ENCODE measurements at regions not wholly inside any gene's neighbourhood (a gene's known extent, or its start where the extent isn't known, plus 50 kb on each side); places are given as distances from the start of the nearest gene placed in this dataset.

GRCh38 chr2:24423095-24423494 is 62.8 kb upstream of the ITSN2 start:
- Histone ChIP-seq H3K27me3 (ENCODE audit: control insufficient read depth in 2 of 2, insufficient read depth in 2 of 2, low read length in 2 of 2) (no peaks in the 10 kb centered on the region), H3K4me3 (ENCODE audit: low read length in 2 of 2) (no peak overlapping the region), H3K9me3 (ENCODE audit: control insufficient read depth in 2 of 2, low read length in 2 of 2) (no peaks in the 10 kb centered on the region), H3K4me1 (ENCODE audit: control insufficient read depth in 2 of 2, insufficient read depth in 2 of 2, low read length in 2 of 2) (peaks cover 0 to 5% of the 10 kb centered on the region in 2 donors), H3K27ac (ENCODE audit: low read depth in 2 of 2, low read length in 2 of 2) (no peak overlapping the region), H3K36me3 (ENCODE audit: control insufficient read depth in 2 of 2, insufficient read depth in 2 of 2, low read length in 2 of 2) (no peaks in the 10 kb centered on the region), H3K9ac (ENCODE audit: low read depth in 1 of 2, low read length in 2 of 2) (no peak overlapping the region)

- Histone ChIP-seq H3K4me1 (ENCODE audit: control insufficient read depth in 2 of 2, insufficient read depth in 2 of 2, low read length in 2 of 2) (peaks cover 0 to 8% of the 10 kb centered on the region in 2 donors), H3K27me3 (ENCODE audit: control insufficient read depth in 2 of 2, insufficient read depth in 2 of 2, low read length in 2 of 2) (no peaks in the 10 kb centered on the region)
Observed at GRCh38 chr2:24421668-24422067, 61.3 kb upstream of the ITSN2 start.

DNA sequence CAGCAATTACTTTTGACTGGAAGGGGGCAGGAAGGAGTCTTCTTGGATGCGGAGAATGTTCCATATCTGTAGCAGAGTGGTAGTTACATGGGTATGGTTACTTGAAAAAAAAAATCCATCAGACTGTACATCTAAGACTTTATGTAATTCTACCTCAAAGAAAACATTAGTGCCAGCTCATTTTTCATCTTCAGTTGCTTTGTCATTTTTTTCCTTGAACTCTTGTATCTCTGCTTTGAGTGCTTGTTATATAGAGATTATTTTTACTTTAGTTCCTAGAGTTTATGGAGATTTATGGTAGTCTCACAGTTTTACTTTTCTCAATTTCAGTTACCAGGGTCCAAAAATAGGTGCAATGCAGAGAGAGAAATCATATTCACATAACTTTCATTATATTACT is 60.0 kb upstream of the ITSN2 start:
- no peaks in the 10 kb centered on the region for H3K27me3 ChIP-seq (ENCODE audit: control insufficient read depth in 2 of 2, insufficient read depth in 2 of 2, low read length in 2 of 2)
- no peaks in the 10 kb centered on the region for H3K9me3 ChIP-seq (ENCODE audit: control insufficient read depth in 2 of 2, low read length in 2 of 2)
- no peak overlapping the region for H3K27ac ChIP-seq (ENCODE audit: low read depth in 2 of 2, low read length in 2 of 2)
- no peak overlapping the region for H3K4me3 ChIP-seq (ENCODE audit: low read length in 2 of 2)
- H3K36me3 ChIP-seq (ENCODE audit: control insufficient read depth in 2 of 2, insufficient read depth in 2 of 2, low read length in 2 of 2) = no peaks in the 10 kb centered on the region
- peaks cover 0 to 8% of the 10 kb centered on the region in 2 donors for H3K4me1 ChIP-seq (ENCODE audit: control insufficient read depth in 2 of 2, insufficient read depth in 2 of 2, low read length in 2 of 2)
- no peak overlapping the region for H3K9ac ChIP-seq (ENCODE audit: low read depth in 1 of 2, low read length in 2 of 2)

More at GRCh38 chr2:24421668-24422067, 61.3 kb upstream of the ITSN2 start:
- H3K9me3 ChIP-seq (ENCODE audit: control insufficient read depth in 2 of 2, low read length in 2 of 2) = no peaks in the 10 kb centered on the region
- no peak overlapping the region for H3K9ac ChIP-seq (ENCODE audit: low read depth in 1 of 2, low read length in 2 of 2)
- H3K4me3 ChIP-seq (ENCODE audit: low read length in 2 of 2) = no peak overlapping the region
- no peak overlapping the region for H3K27ac ChIP-seq (ENCODE audit: low read depth in 2 of 2, low read length in 2 of 2)
- no peaks in the 10 kb centered on the region for H3K36me3 ChIP-seq (ENCODE audit: control insufficient read depth in 2 of 2, insufficient read depth in 2 of 2, low read length in 2 of 2)

- H3K36me3 ChIP-seq (ENCODE audit: control insufficient read depth in 2 of 2, insufficient read depth in 2 of 2, low read length in 2 of 2) = no peaks in the 10 kb centered on the region
- no peak overlapping the region for H3K9ac ChIP-seq (ENCODE audit: low read depth in 1 of 2, low read length in 2 of 2)
Observed at GRCh38 chr2:24418166-24418841, 58.0 kb upstream of the ITSN2 start.

DNA sequence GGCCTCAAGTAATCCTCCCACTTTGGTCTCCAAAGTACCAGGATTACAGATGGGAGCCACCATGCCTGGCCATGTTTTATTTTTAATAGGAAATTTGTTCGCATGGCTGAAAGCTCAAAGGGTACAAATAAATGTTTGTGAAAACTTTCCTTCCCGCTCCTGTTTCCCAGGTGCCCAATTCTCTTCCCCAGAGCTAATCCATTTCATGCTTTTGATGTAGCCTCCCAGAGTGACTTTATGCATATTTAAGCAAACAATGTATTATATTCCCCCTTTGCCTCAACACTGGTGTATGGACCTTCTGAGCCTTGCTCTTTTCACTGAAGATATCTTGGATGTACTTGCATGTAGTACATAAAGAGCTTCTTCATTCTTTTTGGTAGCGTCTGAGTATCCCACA is 52.5 kb upstream of the ITSN2 start:
- no peak overlapping the region for H3K9ac ChIP-seq (ENCODE audit: low read depth in 1 of 2, low read length in 2 of 2)
- H3K27ac ChIP-seq (ENCODE audit: low read depth in 2 of 2, low read length in 2 of 2) = no peak overlapping the region
- no peaks in the 10 kb centered on the region for H3K4me1 ChIP-seq (ENCODE audit: control insufficient read depth in 2 of 2, insufficient read depth in 2 of 2, low read length in 2 of 2)
- H3K4me3 ChIP-seq (ENCODE audit: low read length in 2 of 2) = no peak overlapping the region
- no peaks in the 10 kb centered on the region for H3K36me3 ChIP-seq (ENCODE audit: control insufficient read depth in 2 of 2, insufficient read depth in 2 of 2, low read length in 2 of 2)
- H3K9me3 ChIP-seq (ENCODE audit: control insufficient read depth in 2 of 2, low read length in 2 of 2) = no peaks in the 10 kb centered on the region
- peaks cover 0 to 3% of the 10 kb centered on the region in 2 donors for H3K27me3 ChIP-seq (ENCODE audit: control insufficient read depth in 2 of 2, insufficient read depth in 2 of 2, low read length in 2 of 2)

More at GRCh38 chr2:24418166-24418841, 58.0 kb upstream of the ITSN2 start:
- H3K4me1 ChIP-seq (ENCODE audit: control insufficient read depth in 2 of 2, insufficient read depth in 2 of 2, low read length in 2 of 2) = peaks cover 0 to 8% of the 10 kb centered on the region in 2 donors
- no peaks in the 10 kb centered on the region for H3K9me3 ChIP-seq (ENCODE audit: control insufficient read depth in 2 of 2, low read length in 2 of 2)
- H3K4me3 ChIP-seq (ENCODE audit: low read length in 2 of 2) = no peak overlapping the region
- no peak overlapping the region for H3K27ac ChIP-seq (ENCODE audit: low read depth in 2 of 2, low read length in 2 of 2)
- no peaks in the 10 kb centered on the region for H3K27me3 ChIP-seq (ENCODE audit: control insufficient read depth in 2 of 2, insufficient read depth in 2 of 2, low read length in 2 of 2)

DNA sequence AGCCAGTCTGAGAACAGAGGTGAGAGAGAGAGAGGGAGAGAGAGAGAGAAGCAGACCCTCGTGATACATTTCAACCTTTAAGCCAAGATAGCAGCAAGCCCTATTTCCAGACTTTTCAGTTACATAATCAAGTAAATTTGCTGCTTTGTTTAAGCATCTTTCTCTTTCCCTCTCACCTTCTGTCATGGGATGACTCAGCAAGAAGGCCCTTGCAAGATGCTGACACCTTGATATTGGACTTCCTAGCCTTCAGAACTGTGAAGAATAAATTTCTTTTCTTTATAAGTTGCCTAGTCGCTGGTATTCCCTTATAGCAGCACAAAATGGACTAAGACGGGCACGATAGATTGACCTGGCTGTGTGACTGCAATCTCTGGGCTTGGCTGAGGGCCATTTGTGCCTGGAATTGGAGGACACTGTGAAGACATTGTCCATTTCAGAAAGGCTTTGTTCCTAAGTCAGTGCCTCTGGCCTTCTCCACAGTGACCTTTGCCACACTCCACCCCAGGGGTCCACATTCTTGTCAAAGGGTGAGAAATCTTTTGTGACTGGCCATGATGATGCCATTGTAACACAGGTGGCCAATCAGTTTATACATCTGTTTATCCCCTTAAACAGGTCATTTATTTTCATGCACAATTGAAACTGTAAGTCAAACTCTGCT is 51.3 kb upstream of the ITSN2 start:
- Histone ChIP-seq H3K9ac (ENCODE audit: low read depth in 1 of 2, low read length in 2 of 2) (no peak overlapping the region), H3K27ac (ENCODE audit: low read depth in 2 of 2, low read length in 2 of 2) (no peak overlapping the region), H3K27me3 (ENCODE audit: control insufficient read depth in 2 of 2, insufficient read depth in 2 of 2, low read length in 2 of 2) (peaks cover 0 to 3% of the 10 kb centered on the region in 2 donors), H3K4me1 (ENCODE audit: control insufficient read depth in 2 of 2, insufficient read depth in 2 of 2, low read length in 2 of 2) (no peaks in the 10 kb centered on the region), H3K4me3 (ENCODE audit: low read length in 2 of 2) (no peak overlapping the region), H3K9me3 (ENCODE audit: control insufficient read depth in 2 of 2, low read length in 2 of 2) (no peaks in the 10 kb centered on the region), H3K36me3 (ENCODE audit: control insufficient read depth in 2 of 2, insufficient read depth in 2 of 2, low read length in 2 of 2) (no peaks in the 10 kb centered on the region)

GRCh38 chr2:24410976-24411375 is 50.6 kb upstream of the ITSN2 start:
- Histone ChIP-seq H3K36me3 (ENCODE audit: control insufficient read depth in 2 of 2, insufficient read depth in 2 of 2, low read length in 2 of 2) (no peaks in the 10 kb centered on the region), H3K4me1 (ENCODE audit: control insufficient read depth in 2 of 2, insufficient read depth in 2 of 2, low read length in 2 of 2) (no peaks in the 10 kb centered on the region), H3K27me3 (ENCODE audit: control insufficient read depth in 2 of 2, insufficient read depth in 2 of 2, low read length in 2 of 2) (peaks cover 0 to 3% of the 10 kb centered on the region in 2 donors), H3K9me3 (ENCODE audit: control insufficient read depth in 2 of 2, low read length in 2 of 2) (no peaks in the 10 kb centered on the region), H3K9ac (ENCODE audit: low read depth in 1 of 2, low read length in 2 of 2) (no peak overlapping the region), H3K27ac (ENCODE audit: low read depth in 2 of 2, low read length in 2 of 2) (no peak overlapping the region), H3K4me3 (ENCODE audit: low read length in 2 of 2) (no peak overlapping the region)

- Histone ChIP-seq H3K27ac (ENCODE audit: low read depth in 2 of 2, low read length in 2 of 2) (no peak overlapping the region), H3K9me3 (ENCODE audit: control insufficient read depth in 2 of 2, low read length in 2 of 2) (no peaks in the 10 kb centered on the region), H3K27me3 (ENCODE audit: control insufficient read depth in 2 of 2, insufficient read depth in 2 of 2, low read length in 2 of 2) (peaks cover 0 to 3% of the 10 kb centered on the region in 2 donors), H3K4me3 (ENCODE audit: low read length in 2 of 2) (no peak overlapping the region), H3K9ac (ENCODE audit: low read depth in 1 of 2, low read length in 2 of 2) (no peak overlapping the region), H3K36me3 (ENCODE audit: control insufficient read depth in 2 of 2, insufficient read depth in 2 of 2, low read length in 2 of 2) (no peaks in the 10 kb centered on the region), H3K4me1 (ENCODE audit: control insufficient read depth in 2 of 2, insufficient read depth in 2 of 2, low read length in 2 of 2) (no peaks in the 10 kb centered on the region)
Observed at GRCh38 chr2:24409700-24410556, 49.6 kb upstream of the ITSN2 start.
